RKO (cell line): ENCODE measurements at regions not wholly inside any gene's neighbourhood (a gene's known extent, or its start where the extent isn't known, plus 50 kb on each side); places are given as distances from the start of the nearest gene placed in this dataset.
"Not testable (repeated sequence)": the region's sequence is repeated elsewhere in the genome, so short reads cannot be mapped to it uniquely, and the experiment has no call there.

ENCODE experiments used
- DNase-seq: peaks from one replicate; pipeline ENCODE4 v3.0.0-alpha.2; 2016; ENCODE audit warnings: low spot score

- DNase-seq, result no peak
Observed at GRCh38 chr4:154032914-154033313, 244.0 kb upstream of the SFRP2 start.

DNA sequence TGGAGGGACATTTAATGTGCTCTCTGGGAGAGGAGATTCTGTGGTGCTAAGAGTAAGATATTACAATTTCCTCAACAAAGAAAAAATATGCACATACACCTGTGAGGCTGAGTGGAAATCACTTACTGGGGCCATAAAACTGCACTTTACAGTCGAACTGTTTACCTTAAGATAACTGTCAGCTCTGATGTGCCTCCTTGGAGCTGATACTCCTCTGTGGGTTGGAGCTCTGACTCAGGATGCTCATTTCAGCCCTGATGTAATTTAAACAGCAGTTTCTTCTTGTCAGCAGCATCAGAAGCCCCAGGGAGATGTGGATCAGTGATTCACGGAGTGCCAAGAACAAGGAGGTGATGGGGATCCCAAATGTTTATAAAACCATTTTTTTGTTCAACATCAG is 241.9 kb upstream of the SFRP2 start:
- DNase-seq, result no peak

GRCh38 chr4:154030152-154030551 is 241.3 kb upstream of the SFRP2 start:
- DNase-seq, result no peak

- no peak for DNase-seq
Observed at GRCh38 chr4:154029171-154029570, 240.3 kb upstream of the SFRP2 start.

DNA sequence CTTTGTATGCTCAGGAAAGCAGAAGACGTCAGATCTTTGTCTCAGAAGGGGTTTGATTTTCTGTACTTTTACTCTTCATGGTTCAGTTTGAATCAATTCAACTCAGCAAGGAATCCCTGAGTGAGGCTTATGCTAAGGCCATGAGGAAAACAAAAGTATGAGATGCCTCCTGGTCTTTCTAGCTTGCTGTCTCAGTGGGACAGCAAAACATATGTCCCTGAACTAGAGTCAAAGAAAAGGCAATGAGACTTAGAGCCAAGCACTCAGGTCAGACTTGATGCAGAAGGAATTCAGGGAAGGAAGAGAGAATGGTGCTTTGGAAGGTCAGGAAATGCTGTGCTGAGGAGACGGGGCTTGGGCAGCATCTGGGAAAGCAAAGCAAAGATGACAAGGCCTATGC is 236.2 kb upstream of the SFRP2 start:
- no peak for DNase-seq

DNA sequence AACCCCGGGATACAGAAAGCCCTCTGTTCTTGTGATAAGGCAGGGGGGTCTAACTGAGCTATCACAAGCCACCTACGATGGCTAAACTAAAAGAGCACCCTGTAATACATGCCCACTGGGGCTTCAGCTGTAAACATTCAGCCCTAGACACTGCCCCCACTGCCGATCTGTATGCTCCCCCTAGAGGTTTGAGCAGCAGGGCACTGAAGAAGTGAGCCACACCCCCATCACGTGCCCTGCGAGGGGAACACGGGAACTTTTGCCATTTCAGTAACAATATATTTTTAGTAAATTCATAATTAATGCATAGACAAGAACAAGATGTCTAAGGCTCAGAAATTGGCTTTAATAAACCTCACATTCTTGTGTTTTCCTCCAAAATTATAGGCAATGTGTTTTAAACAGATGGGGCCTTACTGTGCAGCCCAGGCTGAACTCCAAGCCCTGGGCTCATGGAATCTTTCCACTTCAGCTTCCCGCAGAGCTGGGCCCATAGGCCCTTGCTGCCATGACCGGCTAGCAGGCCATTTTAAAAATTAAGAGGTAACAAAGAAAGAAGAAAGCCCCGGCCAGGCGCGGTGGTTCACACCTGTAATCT is 235.3 kb upstream of the SFRP2 start:
- DNase-seq, result peak; percentile 5

- DNase-seq, result not testable (repeated sequence)
Observed at GRCh38 chr4:154023671-154024070, 234.8 kb upstream of the SFRP2 start.

DNA sequence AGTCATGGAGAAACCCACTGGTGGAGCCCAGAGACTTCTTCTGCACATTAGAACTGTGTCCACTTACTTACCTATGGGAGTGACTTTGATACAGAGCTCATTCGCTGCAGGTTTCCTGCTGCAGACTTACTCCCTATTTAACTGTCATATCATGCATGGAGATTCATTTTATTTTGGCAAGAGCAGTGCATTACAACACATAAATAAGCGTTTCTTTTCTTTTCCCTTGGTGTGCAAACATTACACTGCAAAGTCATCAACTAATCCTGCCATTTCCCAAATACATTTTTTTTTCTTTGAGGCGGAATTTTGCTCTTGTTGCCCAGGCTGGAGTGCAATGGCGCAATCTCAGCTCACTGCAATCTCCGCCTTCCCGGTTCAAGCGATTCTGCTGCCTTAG is 230.9 kb upstream of the SFRP2 start:
- no peak for DNase-seq

- DNase-seq, result no peak
Observed at GRCh38 chr4:154018659-154019058, 229.8 kb upstream of the SFRP2 start.

DNA sequence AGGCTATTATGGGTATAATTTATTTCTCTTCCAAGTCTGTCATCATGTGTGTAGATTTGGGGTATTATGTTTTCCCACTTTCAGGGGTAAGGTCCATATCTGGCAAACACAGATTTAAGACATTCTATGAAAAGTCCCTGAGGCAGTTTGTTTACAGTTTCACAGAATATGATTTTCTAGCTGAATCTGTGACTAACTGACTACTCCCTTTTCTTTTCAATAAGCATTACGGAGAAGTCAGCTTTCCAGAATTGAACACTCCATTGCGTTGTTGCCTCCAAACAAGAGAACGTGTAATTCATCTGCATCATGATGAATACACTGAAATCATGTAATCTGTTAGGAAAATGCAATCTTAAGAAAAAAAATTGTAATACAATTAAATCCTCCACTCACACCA is 226.7 kb upstream of the SFRP2 start:
- DNase-seq, result no peak

DNA sequence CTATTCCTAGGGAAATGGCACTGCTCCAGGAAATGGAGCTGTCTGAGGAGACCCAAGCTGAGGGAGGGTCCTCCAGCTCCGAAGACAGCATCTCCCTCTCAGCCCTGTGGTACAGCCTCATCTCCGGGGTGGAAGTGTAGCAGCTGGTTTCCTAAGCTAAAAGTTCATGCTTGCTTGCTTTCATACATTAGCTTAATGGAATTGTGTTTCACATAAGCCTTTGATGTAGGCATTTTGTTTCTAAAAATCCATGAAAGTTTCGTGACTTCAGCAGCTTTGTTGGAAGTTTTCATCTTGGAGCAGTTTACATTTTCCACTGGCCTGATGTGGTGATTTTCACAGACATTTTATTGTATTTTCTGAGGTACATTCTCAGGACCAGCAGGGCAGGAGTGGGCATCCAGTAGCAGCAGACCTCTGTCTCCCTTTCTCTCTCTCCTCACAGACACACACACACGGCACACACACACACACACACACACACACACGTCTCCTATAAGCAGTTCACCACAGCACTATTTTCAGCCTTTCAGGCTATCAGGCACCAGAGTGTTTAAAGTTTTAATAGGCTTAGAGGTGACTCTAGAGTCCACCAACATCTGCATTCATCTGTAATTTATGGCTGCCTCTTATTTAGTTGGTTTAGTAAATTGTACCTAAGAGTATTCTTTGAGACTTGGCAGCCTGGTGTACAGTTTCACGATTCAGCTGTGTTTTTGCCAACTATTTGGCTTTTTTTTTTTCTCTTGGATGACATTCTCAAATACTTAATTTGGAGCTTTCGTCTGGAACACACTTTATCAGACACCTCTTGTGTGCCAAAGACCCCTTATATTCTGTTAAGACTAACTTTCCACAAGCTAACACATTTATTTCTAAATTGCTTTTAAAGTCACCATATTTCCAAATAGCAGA is 225.8 kb upstream of the SFRP2 start:
- no peak for DNase-seq

- DNase-seq, result no peak
Observed at GRCh38 chr4:154013576-154013975, 224.7 kb upstream of the SFRP2 start.

DNA sequence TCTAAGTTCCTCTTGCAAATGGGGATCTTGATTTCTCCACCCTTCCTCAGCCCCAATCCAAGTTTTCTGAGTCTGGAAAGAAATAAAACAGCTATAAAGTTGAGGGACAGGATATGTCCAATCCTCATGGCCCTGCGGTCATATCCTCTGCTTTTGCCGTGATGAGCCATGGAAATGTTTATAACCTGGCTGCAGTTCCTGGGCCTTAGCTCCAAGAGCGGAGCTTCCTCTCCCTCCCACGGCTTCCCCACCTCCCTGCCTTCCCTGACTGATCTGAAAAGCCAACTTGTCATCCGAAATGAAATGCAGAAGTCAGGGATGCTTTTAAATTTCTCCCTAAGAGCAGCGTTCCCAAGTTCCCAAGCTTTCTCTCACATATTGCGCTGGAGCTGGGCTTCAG is 221.5 kb upstream of the SFRP2 start:
- DNase-seq, result no peak

GRCh38 chr4:154009788-154010187 is 220.9 kb upstream of the SFRP2 start:
- DNase-seq, result no peak

- no peak for DNase-seq
Observed at GRCh38 chr4:154009191-154009590, 220.3 kb upstream of the SFRP2 start.

DNA sequence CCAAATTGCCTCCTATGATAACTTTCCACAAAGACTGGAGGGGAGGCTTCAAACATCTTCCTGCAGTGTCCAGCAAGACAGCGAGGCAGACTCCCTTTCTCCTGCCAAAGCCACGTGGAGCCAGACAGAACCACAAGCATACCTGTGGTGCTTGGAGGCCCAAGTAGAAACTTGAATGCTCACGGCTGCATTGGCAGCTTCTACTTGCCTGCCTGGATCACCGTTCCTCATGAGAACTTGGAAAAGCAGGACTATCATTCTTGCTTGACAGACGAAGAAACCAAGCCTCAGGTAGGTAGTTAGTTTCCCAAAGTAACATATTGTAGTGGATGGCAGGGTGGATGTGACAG is 216.3 kb upstream of the SFRP2 start:
- DNase-seq, result no peak

GRCh38 chr4:154004507-154005170 is 215.8 kb upstream of the SFRP2 start:
- no peak for DNase-seq

GRCh38 chr4:154004016-154004415 is 215.1 kb upstream of the SFRP2 start:
- DNase-seq, result no peak

GRCh38 chr4:154003378-154003777 is 214.5 kb upstream of the SFRP2 start:
- no peak for DNase-seq

GRCh38 chr4:154001193-154001592 is 212.3 kb upstream of the SFRP2 start:
- no peak for DNase-seq

- DNase-seq, result no peak
Observed at GRCh38 chr4:153997516-153997915, 208.6 kb upstream of the SFRP2 start.

- no peak for DNase-seq
Observed at GRCh38 chr4:153989505-153989904, 200.6 kb upstream of the SFRP2 start.
